PC-9 (cell line): ENCODE measurements at regions not wholly inside any gene's neighbourhood (a gene's known extent, or its start where the extent isn't known, plus 50 kb on each side); places are given as distances from the start of the nearest gene placed in this dataset.

Experiments
- BruUV-seq: library from RNA; stranded (reverse); fragments of 400-500 nt; replicated peaks from 2 replicates; lab custom pipeline; 2021; lab: Mats Ljungman, UMichigan
- CTCF ChIA-PET: fragments of 300-600 bp; sonication (Branson Sonifier 250); formaldehyde crosslinking; loops from one replicate; lab custom pipeline; 2022; ENCODE audit warnings: antibody characterized with exemption; lab: Charles Lee
- POLR2A ChIA-PET: fragments of 300-600 bp; sonication (Branson Sonifier 250); formaldehyde crosslinking; loops from one replicate; lab custom pipeline; 2022; ENCODE audit warnings: antibody characterized with exemption; ENCODE audit not compliant: unreplicated experiment; lab: Charles Lee
- DNase-seq, 2 experiments: peaks; one replicate each; pipeline versions ENCODE4 v3.0.0 to v3.0.0-alpha.2; 2015 to 2022; ENCODE audit warnings: mixed read lengths in 1 of 2
- H2AFZ ChIP-seq: fragments of 200-600 bp; sonication (generic); 2 replicates; pipeline ENCODE4 v1.8.1; 2017; ENCODE audit warnings: antibody characterized with exemption
- H3F3A ChIP-seq: fragments of 200-600 bp; sonication (generic); 2 replicates; pipeline ENCODE4 v1.8.1; 2017; ENCODE audit warnings: antibody characterized with exemption, mild to moderate bottlenecking, low read depth; ENCODE audit not compliant: insufficient read depth
- H3K27ac ChIP-seq: fragments of 200-600 bp; sonication (generic); 2 replicates; pipeline ENCODE4 v1.6.1; 2016; ENCODE audit warnings: mixed run types
- H3K27me3 ChIP-seq: fragments of 200-600 bp; sonication (generic); 2 replicates; pipeline ENCODE4 v1.6.1; 2016; ENCODE audit warnings: low read depth, mixed run types; ENCODE audit not compliant: insufficient read depth
- H3K36me3 ChIP-seq: fragments of 200-600 bp; sonication (generic); 2 replicates; pipeline ENCODE4 v1.6.1; 2016; ENCODE audit warnings: low read depth, mixed run types
- H3K4me1 ChIP-seq: fragments of 200-600 bp; sonication (generic); replicated peaks from 2 replicates; pipeline ENCODE4 v1.6.1; 2016; ENCODE audit warnings: mixed run types; ENCODE audit not compliant: insufficient read depth
- H3K4me2 ChIP-seq: fragments of 200-600 bp; sonication (generic); 2 replicates; pipeline ENCODE4 v1.6.1; 2017; ENCODE audit warnings: mixed run types
- H3K4me3 ChIP-seq: fragments of 200-600 bp; sonication (generic); 2 replicates; pipeline ENCODE4 v1.6.1; 2016; ENCODE audit warnings: mixed run types
- H3K79me2 ChIP-seq: fragments of 200-600 bp; sonication (generic); 2 replicates; pipeline ENCODE4 v1.6.1; 2017; ENCODE audit warnings: low read depth, mixed run types
- H3K9me2 ChIP-seq: fragments of 200-600 bp; sonication (generic); 2 replicates; pipeline ENCODE4 v1.8.1; 2017; ENCODE audit warnings: mild to moderate bottlenecking; ENCODE audit not compliant: insufficient read depth
- H3K9me3 ChIP-seq: fragments of 200-600 bp; sonication (generic); 2 replicates; pipeline ENCODE4 v1.8.1; 2016; ENCODE audit warnings: low read depth; ENCODE audit not compliant: insufficient read depth
- H4K20me1 ChIP-seq: fragments of 200-600 bp; sonication (generic); 2 replicates; pipeline ENCODE4 v1.8.1; 2017; ENCODE audit not compliant: insufficient read depth
- EZH2 ChIP-seq: fragments of 200-600 bp; sonication (generic); IDR thresholded peaks from 2 replicates; pipeline ENCODE4 v1.8.0; 2017; ENCODE audit warnings: antibody characterized with exemption, low read depth
- intact Hi-C: fragments of 100-400 bp; cut with micrococcal nuclease; formaldehyde crosslinking; loops from one replicate; pipeline ENCODE4 v1.10.0; 2022; ENCODE audit not compliant: unreplicated experiment
- TF ChIP-seq, protein P1 (sequence below): fragments of 200-600 bp; sonication (generic); conservative IDR thresholded peaks from 2 replicates; pipeline ENCODE4 v1.6.1; 2017; ENCODE audit warnings: mixed run types, antibody characterized with exemption, mild to moderate bottlenecking, moderate library complexity

DNA sequence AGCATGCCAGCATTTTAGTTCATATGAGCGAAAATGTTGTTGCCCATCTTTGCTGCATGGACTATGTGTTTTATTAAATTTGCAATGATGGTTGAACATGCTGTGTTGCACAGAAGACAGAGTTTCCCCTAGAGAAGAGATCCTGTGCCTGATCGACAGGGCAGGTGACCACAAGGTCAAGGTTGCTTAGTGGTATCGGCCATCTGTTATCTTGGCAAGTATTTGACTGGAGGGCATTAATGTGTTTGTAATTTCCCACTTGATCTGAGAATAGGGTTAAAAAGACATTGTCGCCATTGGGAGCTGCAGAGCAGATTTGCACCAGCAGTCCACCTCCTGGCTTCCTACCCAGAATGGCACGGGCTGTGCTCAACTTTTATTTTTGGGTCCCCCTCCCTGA lies 1523.6 kb upstream of the WWC1 start:
- no peak overlapping the region for H2AFZ ChIP-seq
- POLR2A ChIA-PET: no interaction called here
- H3K27ac ChIP-seq: no peak overlapping the region
- intact Hi-C loops: no loop called here
- H3K27me3 ChIP-seq: peaks cover 10% of the 10 kb centered on the region; the same call in 1 of the 2 replicates
- H3K4me1 ChIP-seq: no peaks in the 10 kb centered on the region
- no TSS peak for BruUV-seq
- H3F3A ChIP-seq: no peaks in the 10 kb centered on the region
- no peaks in the 10 kb centered on the region for H3K79me2 ChIP-seq
- CTCF ChIA-PET: no interaction called here
- no peak for DNase-seq
- no peaks in the 10 kb centered on the region for H3K36me3 ChIP-seq
- H3K4me2 ChIP-seq: no peak overlapping the region
- no peaks in the 10 kb centered on the region for H3K9me2 ChIP-seq
- no peak overlapping the region for H3K4me3 ChIP-seq
- no peaks in the 10 kb centered on the region for H4K20me1 ChIP-seq
- H3K9me3 ChIP-seq: no peaks in the 10 kb centered on the region
- no peak for TF ChIP-seq EZH2
- TF ChIP-seq, protein P1, sequence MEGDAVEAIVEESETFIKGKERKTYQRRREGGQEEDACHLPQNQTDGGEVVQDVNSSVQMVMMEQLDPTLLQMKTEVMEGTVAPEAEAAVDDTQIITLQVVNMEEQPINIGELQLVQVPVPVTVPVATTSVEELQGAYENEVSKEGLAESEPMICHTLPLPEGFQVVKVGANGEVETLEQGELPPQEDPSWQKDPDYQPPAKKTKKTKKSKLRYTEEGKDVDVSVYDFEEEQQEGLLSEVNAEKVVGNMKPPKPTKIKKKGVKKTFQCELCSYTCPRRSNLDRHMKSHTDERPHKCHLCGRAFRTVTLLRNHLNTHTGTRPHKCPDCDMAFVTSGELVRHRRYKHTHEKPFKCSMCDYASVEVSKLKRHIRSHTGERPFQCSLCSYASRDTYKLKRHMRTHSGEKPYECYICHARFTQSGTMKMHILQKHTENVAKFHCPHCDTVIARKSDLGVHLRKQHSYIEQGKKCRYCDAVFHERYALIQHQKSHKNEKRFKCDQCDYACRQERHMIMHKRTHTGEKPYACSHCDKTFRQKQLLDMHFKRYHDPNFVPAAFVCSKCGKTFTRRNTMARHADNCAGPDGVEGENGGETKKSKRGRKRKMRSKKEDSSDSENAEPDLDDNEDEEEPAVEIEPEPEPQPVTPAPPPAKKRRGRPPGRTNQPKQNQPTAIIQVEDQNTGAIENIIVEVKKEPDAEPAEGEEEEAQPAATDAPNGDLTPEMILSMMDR: no peak

DNA sequence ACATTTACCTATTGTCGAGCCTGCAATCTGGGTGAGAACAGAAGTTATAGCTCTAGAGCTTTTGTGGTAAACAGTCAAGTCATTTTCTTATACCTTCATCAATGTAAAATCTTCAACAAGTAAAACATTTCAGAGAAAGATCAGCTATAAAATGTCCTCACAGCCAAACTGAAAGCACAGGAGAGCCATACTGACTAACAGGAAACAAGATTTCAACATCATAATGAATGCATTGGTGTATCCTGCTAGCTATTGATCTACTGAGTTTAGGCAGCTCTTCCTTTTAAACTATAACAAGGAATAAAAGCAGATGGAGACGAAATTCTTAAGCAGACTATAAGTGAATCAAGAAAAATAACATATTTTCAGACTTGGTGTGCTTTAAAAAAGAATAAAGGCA lies 1522.9 kb upstream of the WWC1 start:
- TF ChIP-seq EZH2: no peak
- TF ChIP-seq, protein P1: no peak
- intact Hi-C loops: no loop called here
- ChIA-PET POLR2A (no interaction called here), CTCF (no interaction called here)
- Histone ChIP-seq H3K27ac (no peak overlapping the region), H3F3A (no peaks in the 10 kb centered on the region), H3K79me2 (no peaks in the 10 kb centered on the region), H3K4me1 (no peaks in the 10 kb centered on the region), H3K4me2 (no peak overlapping the region), H3K4me3 (no peak overlapping the region), H3K27me3 (peaks cover 4% of the 10 kb centered on the region; the same call in 1 of the 2 replicates), H4K20me1 (no peaks in the 10 kb centered on the region), H2AFZ (no peak overlapping the region), H3K9me3 (no peaks in the 10 kb centered on the region), H3K36me3 (no peaks in the 10 kb centered on the region), H3K9me2 (no peaks in the 10 kb centered on the region)
- no peak for DNase-seq
- no TSS peak for BruUV-seq

DNA sequence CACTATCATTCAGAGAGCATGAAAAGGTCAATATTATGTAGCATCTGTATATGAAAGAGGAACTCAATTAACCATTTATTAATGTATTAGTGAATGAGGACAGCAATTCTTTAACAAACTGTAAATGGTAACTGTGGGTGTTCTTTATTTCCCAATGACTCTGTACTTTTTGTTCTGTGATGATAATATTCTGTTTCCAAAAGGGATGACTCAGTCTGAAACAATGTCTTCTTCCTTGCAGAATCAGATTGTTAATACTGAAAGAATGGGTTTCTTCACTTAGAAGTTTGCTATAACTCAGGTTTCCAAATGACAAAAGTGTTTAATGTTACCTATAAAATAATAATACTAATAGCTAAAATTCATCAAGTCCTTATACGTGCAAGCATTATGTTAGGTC lies 1518.7 kb upstream of the WWC1 start:
- H4K20me1 ChIP-seq: no peaks in the 10 kb centered on the region
- CTCF ChIA-PET: no interaction called here
- H3K27me3 ChIP-seq: no peaks in the 10 kb centered on the region
- H3K79me2 ChIP-seq: no peaks in the 10 kb centered on the region
- no peaks in the 10 kb centered on the region for H3K9me3 ChIP-seq
- H3K27ac ChIP-seq: no peak overlapping the region
- no TSS peak for BruUV-seq
- no peak for DNase-seq
- H3K4me1 ChIP-seq: no peaks in the 10 kb centered on the region
- H3K9me2 ChIP-seq: no peaks in the 10 kb centered on the region
- no peak for TF ChIP-seq EZH2
- TF ChIP-seq, protein P1: no peak
- no peak overlapping the region for H3K4me2 ChIP-seq
- no peaks in the 10 kb centered on the region for H3K36me3 ChIP-seq
- intact Hi-C loops: no loop called here
- no peak overlapping the region for H2AFZ ChIP-seq
- POLR2A ChIA-PET: no interaction called here
- H3K4me3 ChIP-seq: no peak overlapping the region
- no peaks in the 10 kb centered on the region for H3F3A ChIP-seq
